Middle frontal gyrus (tissue), 1 donor: ENCODE measurements at regions not wholly inside any gene's neighbourhood (a gene's known extent, or its start where the extent isn't known, plus 50 kb on each side); places are given as distances from the start of the nearest gene placed in this dataset.

Source experiments
- DNase-seq: peaks from one replicate; pipeline ENCODE4 v3.0.0-alpha.2; 2015; ENCODE audit warnings: low spot score; ENCODE audit errors: extremely low spot score

GRCh38 chr15:31456354-31457060 lies 129.9 kb downstream of the KLF13 start:
- DNase-seq: no peak

GRCh38 chr15:31457161-31457560 lies 130.5 kb downstream of the KLF13 start:
- DNase-seq: no peak

DNA sequence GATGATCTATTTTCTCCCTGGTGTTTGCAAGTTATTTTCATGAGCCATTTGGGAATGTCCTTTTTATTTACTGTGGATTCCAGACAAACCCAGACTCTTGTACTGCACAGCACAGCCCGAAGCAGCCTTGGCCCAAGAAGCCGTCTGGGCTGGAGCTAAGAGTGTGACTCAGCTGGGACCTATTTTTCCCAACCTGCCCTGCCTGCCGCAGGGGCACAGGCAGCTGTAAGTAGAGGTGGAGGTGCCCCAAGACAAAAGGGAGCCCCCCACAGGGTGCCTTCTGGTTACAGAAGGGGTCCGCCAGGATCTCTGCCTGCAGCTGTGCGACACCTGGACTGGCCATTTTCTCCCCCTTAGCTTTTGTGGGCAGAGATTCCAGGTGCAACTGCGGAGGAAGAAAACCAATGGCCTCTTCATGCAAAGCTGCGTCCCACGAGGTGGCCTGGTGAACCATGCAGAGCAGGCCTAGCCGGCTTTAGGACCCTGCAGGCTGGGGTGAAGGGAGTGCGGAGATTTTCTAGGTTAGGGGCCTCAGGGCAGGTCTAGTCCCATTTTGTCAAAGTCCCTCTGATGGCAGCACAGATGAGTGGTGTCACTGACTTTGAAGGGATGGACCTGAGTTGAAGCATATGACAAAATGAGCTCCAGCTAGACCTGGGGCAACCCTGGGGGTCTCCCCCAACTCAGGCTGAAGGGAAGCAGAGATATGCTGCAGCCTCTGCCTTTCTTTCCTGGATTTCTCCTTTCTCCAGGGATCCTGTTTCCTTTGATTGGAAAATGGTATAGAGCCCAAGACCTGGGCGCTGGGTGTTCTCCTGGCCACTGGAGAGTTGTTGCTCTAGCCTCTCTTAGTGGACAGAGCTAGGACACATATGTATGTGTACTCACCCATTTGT lies 131.2 kb downstream of the KLF13 start:
- DNase-seq: no peak

- no peak for DNase-seq
Observed at GRCh38 chr15:31458596-31459399, 132.2 kb downstream of the KLF13 start.

DNA sequence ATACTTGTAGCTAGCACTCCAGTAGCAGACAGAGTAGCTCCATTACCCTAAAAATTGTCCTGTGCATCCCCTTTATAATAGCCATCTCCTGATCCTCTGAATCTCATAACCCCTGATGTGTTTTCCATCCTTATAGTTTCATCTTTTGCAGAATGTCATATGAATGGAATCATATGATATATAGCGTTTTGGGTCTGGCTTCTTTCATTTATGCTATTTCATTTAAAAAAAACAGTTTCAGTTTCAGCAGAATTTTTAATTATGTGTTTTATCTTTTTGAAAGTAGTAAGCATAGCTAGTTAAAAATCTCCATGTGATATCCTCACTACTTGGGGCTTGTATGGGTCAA lies 132.7 kb downstream of the KLF13 start:
- DNase-seq: no peak

DNA sequence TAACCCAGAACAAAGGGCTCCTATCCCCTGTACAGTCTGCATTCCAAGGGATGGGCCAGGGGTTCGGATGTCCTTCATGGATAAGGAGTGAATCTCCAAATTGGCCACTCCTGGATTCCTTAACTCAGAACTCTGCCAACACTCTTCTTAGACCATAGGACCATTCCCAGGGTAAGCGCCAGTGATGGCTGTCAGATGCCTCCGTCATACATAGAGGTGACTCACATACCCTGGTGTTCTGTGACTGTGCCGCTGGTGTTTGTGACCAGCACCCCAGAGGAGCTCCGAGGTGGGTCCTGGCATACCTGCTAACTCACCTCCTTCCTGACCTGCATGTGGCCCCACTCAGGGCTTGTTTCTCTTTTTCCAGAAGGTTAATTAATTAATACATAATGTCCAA lies 134.7 kb downstream of the KLF13 start:
- DNase-seq: no peak

- DNase-seq: no peak
Observed at GRCh38 chr15:31461911-31462480, 135.4 kb downstream of the KLF13 start.

DNA sequence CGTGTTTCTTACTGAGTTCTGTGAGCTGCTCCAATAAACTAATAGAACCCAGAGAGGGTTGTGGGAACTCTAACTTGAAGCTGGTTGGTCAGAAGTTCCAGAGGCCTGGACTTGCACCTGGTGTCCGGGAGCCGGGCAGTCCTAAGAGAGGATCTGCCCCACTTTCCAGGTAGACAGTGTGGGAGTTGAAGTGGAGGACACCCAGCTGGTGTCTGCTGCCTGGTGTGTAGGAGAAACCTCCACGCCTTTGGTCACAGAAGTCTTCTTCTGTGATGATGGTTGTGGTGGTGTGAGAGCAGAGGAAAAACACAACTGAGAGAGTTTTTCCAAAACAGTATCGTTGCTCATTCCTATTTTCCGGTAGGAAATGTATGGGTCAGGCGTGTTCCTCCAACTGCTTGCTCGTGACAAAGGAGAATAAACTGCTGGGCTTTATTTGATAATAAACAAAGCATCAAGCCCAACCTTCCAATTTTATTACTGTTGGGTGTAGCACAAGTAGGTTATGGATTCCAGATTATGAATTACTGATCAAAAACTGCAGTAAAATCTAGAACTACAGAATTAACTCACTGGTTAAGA lies 137.0 kb downstream of the KLF13 start:
- DNase-seq: no peak

DNA sequence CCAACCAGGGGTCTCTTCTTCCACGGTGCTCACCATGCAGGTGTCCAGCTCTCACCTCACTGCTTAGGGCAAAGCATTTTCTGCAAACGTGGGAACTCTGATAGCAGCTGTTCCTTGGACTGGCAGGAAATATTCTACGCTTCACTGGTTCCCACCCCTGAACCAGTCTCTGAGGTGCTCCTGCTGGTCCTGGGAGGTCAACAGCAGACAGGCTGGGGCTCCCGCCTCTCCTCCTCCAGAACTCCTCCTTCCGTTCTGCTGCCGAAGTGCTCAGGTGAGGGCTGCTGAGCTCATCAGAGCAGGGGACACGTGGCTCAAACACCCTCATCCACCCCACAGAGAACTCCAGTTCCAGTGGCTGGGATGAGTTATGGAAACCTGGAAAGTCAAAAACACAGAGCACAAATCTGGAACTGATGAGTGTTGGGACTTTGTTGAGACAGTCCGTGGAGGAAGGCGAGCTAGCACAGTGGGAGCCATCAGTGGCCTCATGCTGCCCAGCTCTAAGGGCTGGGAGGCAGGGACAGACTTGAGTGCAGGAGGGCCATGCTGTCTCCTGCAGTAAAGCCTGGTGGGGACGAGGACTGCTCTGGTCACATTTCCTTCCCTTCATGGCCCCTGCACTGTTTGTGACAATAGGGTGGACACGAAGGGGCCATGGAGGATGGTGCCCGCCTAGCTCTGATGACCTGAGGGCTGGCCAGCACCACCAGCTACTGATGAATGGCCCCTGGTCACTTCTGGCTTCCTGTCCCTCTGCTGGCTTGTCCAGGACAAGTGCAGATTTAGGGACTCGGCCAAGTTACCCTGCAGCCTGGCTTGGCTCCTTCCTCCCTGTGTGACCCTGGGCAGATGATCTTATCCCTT lies 137.8 kb downstream of the KLF13 start:
- no peak for DNase-seq

DNA sequence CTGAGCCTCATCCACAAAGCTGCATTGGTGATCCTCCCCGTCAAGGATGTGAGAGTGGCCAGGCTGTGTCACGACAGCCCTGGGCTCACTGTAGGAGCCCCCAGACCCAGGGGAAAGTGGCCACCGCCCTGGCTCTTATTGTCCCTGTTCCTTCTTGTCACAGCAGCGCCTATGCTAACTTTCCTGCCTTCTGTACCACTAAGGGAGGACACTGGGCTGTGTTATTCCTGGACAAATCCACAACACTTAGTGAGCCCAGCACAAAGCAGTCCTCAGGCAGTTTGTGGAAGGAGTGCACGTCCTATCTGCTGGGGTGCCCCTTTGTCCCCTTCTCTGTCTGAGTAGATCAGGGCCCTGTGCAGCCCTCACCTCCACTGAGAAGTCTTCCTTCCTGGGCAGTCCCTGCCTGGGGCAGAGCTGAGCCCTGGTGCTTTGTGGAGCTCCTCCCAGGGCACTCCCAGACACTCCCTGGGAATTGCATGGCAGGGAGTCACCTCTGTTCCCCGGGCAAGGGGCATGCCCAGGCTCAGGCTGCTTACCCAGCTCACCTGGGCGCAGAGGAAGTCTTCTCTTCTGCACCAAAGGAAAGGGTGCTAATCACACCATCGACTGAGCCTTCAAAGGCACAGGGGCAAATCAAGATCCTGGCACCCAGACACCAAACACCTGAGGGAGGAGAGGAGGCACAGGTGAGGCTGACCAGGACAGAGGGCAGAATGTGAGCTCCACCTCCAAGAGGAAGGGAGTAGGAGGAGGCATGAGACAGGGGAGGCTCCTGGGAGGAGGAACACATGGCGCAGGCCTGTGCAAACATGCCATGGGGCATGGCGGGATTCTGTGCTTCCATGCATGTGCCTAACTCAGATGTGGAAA lies 138.7 kb downstream of the KLF13 start:
- no peak for DNase-seq

GRCh38 chr15:31467361-31467760 lies 140.7 kb downstream of the KLF13 start:
- DNase-seq: no peak

DNA sequence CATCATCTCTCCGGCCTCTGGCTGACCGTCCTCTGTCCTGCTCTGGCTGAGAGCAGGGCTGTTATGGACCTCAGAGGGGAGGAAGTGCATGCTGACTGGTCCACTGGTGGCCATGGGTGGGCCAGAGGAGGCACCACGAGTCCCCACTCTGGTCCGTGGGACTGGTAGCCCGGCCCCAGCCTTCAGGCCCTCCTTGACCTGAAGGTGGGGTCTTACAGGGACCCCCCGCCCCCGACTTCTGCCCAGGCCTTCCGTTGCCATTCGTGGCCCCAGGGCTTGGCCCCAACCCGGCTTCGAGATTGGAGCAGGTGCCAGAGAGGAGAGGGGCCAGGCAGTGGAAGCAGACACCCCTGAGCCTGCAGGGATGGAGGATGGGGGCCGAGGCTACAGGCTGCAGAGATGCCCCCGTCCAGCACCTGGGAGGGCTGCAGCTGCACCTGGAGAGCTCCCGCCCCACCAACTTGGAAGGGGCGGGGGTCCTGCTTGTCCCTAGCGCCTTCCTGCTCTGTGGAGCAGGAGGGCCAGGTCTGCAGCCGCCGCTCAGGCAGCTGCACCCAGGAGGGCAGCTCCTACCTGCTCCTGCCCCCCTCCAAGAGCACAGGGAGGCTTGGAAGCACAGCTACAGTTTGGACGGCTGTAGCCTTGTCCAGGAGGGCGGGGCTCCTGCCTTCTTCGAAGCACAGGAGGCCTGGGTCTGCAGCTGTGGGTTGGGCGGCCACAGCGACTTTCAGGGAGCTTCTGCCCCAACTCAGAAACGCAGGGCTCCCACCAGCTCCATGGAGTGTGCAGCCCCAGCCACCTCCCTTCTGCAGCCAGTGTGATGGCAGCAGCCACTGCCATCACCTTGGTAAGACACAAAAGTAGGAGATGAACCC lies 142.5 kb downstream of the KLF13 start:
- DNase-seq: no peak

- no peak for DNase-seq
Observed at GRCh38 chr15:31469786-31470525, 143.3 kb downstream of the KLF13 start.

GRCh38 chr15:31470756-31471155 lies 144.1 kb downstream of the KLF13 start:
- DNase-seq: no peak

- DNase-seq: no peak
Observed at GRCh38 chr15:31471731-31472430, 145.2 kb downstream of the KLF13 start.

DNA sequence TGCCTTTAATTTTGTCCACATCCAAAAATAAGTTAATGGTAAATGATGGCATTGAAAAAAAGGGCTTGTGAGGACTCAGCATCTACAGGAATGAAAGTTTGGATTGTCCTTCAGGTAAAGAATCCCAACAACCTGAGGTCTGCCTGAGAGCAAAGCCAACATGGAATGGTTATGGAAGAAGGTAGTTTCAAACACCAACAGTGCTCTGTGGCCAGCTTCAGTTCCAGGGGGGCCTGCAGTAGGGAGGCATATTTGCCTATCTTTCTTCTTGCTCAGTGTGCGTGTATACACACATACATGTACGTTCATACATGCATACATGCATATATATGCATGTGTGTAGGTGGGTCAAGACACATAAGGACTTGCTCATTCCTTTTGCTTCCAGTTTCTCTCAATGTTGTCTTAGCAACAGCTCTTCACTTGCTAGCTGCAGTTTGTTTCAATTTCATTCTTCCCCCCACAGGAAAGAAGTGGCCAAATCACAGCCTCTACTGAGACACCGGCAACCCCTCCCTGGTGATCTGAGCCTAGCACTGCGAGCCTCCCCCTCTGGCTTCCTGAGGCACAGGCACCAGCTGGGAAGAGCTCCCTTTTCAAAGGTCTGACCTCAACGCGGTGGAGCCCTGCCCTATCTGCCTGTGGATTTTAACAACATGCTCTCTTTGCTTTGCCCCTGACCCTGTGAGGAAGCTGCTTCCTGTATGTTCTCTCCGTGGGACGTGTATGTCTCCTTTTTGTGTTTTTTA lies 146.2 kb downstream of the KLF13 start:
- no peak for DNase-seq
